GM19035 (cell line): ENCODE measurements at regions not wholly inside any gene's neighbourhood (a gene's known extent, or its start where the extent isn't known, plus 50 kb on each side); places are given as distances from the start of the nearest gene placed in this dataset.

ENCODE experiments used
- ATAC-seq: cut with Tn5 transposase; IDR thresholded peaks from one replicate; pipeline ENCODE4 v1.9.1; 2021; ENCODE audit not compliant: unreplicated experiment

DNA sequence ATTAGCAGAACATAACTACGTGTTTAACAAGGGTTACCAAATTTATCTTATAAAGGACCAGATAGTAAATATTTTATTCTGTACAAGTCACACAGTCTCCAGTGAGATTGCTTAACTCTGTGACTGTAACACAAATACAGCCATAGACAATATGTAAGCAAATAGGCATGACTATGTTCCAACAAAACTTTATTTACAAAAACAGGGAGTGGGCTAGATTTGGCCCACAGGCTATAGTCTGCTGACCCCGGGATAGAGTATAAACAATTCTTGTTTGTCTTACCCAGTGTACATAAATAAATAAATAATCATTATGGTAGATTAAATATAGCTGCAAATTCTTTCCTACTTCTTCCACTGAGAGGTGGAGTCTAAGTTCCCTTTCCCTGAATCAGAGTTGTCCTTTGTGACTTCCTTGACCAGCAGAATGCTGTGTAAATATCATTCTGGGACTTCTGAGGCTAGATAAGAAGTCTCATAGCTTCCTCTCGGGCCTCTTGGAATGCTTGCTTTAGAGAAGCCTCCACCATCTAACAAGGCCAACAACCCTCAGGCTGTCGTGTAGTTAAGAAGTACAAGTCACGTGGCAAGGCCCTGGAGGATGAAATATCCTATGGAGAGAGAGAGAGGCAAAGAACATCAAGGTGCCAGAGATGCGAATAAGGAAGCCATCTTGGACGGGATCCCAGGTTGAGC, 59.1 kb upstream of the TMEM244 start:
- ATAC-seq, result no peak

GRCh38 chr6:129911732-129912131, 50.6 kb upstream of the TMEM244 start:
- ATAC-seq, result no peak
